Stomach smooth muscle (tissue), 2 donors: ENCODE measurements at regions not wholly inside any gene's neighbourhood (a gene's known extent, or its start where the extent isn't known, plus 50 kb on each side); places are given as distances from the start of the nearest gene placed in this dataset.

Experiments used
- H3K27ac ChIP-seq: one replicate; pipeline ENCODE4 v1.7.0; 2013; ENCODE audit warnings: mild to moderate bottlenecking, low read length, inconsistent platforms
- H3K27me3 ChIP-seq, 2 donors: one replicate each; pipeline ENCODE4 v1.7.0; 2013; ENCODE audit warnings: low read length in 2 of 2; ENCODE audit not compliant: insufficient read depth in 2 of 2, control insufficient read depth in 1 of 2
- H3K36me3 ChIP-seq, 2 donors: one replicate each; pipeline ENCODE4 v1.7.0; 2013; ENCODE audit warnings: low read length in 2 of 2; ENCODE audit not compliant: control insufficient read depth in 2 of 2, insufficient read depth in 2 of 2
- H3K4me1 ChIP-seq: one replicate; pipeline ENCODE4 v1.7.0; 2013; ENCODE audit warnings: low read length; ENCODE audit not compliant: control insufficient read depth, insufficient read depth
- H3K4me3 ChIP-seq, 2 donors: one replicate each; pipeline ENCODE4 v1.7.0; 2013; ENCODE audit warnings: low read length in 2 of 2
- H3K9ac ChIP-seq, 2 donors: one replicate each; pipeline ENCODE4 v1.7.0; 2013; ENCODE audit warnings: low read length in 2 of 2, mild to moderate bottlenecking in 1 of 2
- H3K9me3 ChIP-seq, 2 donors: one replicate each; pipeline ENCODE4 v1.7.0; 2013; ENCODE audit warnings: low read length in 2 of 2; ENCODE audit not compliant: control insufficient read depth in 2 of 2
- donor health status: healthy.
- donor health status: Pancreatic carcinoma.

DNA sequence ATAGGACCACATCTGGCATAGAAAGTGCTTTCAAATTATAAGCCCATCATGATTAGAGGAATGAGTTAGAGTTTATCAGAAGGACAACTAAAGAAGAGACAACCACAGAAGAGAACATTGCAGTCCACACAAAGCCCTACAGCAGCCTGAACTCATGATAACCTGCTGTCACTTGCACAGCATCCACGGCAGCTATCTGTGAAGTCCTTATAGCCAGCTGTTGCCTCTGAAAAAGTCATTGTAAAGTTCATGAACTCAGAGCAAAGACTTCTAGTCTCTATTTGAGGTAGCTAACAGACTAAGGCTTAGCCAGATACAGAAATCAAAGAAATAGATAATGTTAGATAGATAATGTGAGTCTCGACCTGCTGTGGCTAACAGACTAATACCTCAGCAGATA, 450.0 kb downstream of the KLF5 start:
- Histone ChIP-seq H3K4me1 (no peaks in the 10 kb centered on the region), H3K27ac (no peak overlapping the region)

DNA sequence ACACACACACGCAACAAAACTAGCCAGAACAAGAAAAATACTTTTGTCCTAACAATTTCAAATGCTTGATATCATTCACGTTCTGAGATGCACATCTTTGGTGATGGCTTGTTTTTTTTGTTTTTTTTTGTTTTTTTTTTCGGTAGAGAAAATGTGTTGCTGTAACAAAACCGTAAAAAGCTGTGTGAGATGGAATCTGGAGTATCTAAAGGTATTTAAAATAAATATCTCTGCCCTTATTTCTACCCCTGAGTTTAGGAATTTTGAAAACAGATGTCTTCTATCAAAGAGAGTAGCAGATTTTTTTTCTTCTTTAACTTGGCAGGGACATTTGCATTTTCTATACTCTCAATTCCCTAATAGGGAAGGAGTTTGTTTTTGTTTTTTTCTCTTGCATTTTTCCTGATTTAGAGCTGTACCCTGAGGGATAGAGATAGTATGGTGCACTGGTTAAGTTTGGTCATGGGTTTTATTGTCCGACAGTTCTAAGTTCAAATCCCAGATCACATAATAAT, 446.6 kb downstream of the KLF5 start:
- H3K27ac ChIP-seq, result no peak overlapping the region
- no peaks in the 10 kb centered on the region for H3K9me3 ChIP-seq
- no peak overlapping the region for H3K4me3 ChIP-seq
- H3K36me3 ChIP-seq, result no peaks in the 10 kb centered on the region
- no peak overlapping the region for H3K9ac ChIP-seq
- no peaks in the 10 kb centered on the region for H3K27me3 ChIP-seq
- H3K4me1 ChIP-seq, result no peaks in the 10 kb centered on the region

More for the DNA sequence above, 450.0 kb downstream of the KLF5 start:
- Histone ChIP-seq H3K27me3 (no peaks in the 10 kb centered on the region), H3K9me3 (no peaks in the 10 kb centered on the region), H3K9ac (no peak overlapping the region), H3K4me3 (no peak overlapping the region), H3K36me3 (no peaks in the 10 kb centered on the region)

DNA sequence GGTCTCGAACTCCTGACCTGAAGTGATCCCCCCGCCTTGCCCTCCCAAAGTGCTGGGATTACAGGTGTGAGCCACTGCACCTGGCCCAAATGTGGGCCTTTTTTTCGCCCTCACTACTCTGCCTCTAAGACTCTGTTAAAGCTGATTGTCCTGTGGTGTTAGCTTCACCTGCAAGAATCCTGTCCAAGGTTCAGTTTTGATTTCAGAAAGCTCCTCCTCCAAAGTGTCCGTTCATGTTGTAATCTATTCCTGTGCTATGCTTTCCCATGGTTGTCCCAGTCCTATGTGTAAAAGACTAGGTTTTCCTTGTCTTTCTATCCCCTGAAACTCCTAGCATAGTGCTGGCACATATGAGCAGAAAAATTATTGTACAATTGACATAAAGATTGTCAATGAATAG, 440.9 kb downstream of the KLF5 start:
- H3K4me3 ChIP-seq, result no peak overlapping the region
- H3K27me3 ChIP-seq, result no peaks in the 10 kb centered on the region
- no peak overlapping the region for H3K27ac ChIP-seq
- H3K36me3 ChIP-seq, result no peaks in the 10 kb centered on the region
- H3K4me1 ChIP-seq, result no peaks in the 10 kb centered on the region
- H3K9me3 ChIP-seq, result no peaks in the 10 kb centered on the region
- H3K9ac ChIP-seq, result no peak overlapping the region

DNA sequence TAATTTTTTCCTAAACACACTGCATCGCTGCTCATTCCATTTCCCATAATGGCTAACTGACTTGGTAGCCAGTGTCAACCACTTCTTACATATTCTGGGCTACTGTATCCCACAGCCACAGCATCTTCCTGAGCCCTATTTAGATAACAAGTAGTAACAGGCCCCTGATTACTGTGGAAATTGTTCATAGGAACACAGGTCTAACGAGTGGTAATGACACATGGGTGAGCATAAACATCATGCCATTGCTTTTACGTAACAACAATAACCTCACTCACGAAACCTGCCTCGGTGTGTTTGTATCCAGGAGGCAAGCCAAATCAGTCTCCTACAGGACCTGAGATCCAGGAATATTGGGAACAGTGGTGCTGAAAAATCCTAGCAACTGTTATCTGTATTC, 438.6 kb downstream of the KLF5 start:
- H3K9ac ChIP-seq, result no peak overlapping the region
- H3K27ac ChIP-seq, result no peak overlapping the region
- no peaks in the 10 kb centered on the region for H3K27me3 ChIP-seq
- no peaks in the 10 kb centered on the region for H3K4me1 ChIP-seq
- H3K9me3 ChIP-seq, result no peaks in the 10 kb centered on the region
- no peak overlapping the region for H3K4me3 ChIP-seq
- no peaks in the 10 kb centered on the region for H3K36me3 ChIP-seq

DNA sequence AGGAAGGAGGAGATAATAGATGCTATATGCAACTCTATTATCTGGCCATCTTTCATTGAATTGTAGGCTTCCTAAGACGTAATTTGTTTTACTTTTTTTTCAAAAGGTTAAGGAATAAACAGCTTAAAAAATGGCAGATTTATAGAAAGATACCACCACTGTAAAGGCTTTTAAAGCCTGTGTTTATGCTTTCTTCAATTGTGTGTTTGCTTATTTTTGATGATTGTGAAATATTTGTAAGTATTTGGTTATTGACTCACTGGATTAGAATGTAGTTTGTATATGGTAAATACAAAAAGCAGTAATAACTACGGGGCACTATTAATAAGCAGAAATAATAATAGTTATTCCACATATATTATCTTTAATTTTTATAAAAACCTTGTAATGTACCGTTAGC, 437.9 kb downstream of the KLF5 start:
- H3K36me3 ChIP-seq, result no peaks in the 10 kb centered on the region
- H3K27me3 ChIP-seq, result no peaks in the 10 kb centered on the region
- no peak overlapping the region for H3K4me3 ChIP-seq
- H3K4me1 ChIP-seq, result no peaks in the 10 kb centered on the region
- H3K27ac ChIP-seq, result no peak overlapping the region
- no peaks in the 10 kb centered on the region for H3K9me3 ChIP-seq
- no peak overlapping the region for H3K9ac ChIP-seq

DNA sequence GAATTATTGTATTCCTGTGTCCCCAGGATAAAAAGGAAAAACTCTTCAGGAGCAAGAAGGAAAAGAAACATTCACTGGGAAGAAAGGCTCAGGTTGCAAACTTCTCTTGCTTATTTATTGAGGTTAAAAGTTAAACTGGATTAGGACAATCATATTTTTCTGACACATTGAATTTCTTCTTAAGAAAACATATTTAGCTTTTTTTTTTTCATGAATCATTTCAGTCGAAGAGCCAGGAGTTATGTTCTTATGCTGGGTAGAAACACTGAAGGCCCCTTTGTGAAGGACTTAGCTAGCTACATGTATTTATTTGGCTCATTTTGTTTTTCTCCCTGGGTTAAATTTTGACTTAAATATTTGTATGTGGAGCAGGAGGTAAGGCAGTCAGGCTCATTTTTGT, 434.0 kb downstream of the KLF5 start:
- no peak overlapping the region for H3K27ac ChIP-seq
- no peak overlapping the region for H3K4me3 ChIP-seq
- H3K36me3 ChIP-seq, result no peaks in the 10 kb centered on the region
- H3K4me1 ChIP-seq, result no peaks in the 10 kb centered on the region
- no peaks in the 10 kb centered on the region for H3K9me3 ChIP-seq
- H3K27me3 ChIP-seq, result no peaks in the 10 kb centered on the region
- H3K9ac ChIP-seq, result no peak overlapping the region

DNA sequence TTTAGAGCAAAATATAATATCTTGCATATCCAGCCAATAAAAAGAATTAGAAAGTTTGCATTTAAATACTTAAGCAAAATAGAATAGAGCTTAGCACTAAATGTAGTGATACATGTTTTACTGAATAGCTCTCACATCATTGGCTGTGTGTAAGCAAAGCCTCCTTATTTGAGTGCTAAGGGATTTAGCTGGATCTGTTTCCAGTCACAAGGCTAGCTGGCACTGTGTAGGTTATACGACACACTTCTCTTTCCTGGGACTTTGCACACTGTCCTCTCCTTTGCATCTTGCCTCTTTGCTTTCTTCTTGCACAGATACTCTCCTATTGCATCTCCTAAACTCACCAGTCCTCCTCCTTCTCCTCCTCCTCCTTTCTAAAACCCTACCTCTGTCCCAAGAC, 423.8 kb downstream of the KLF5 start:
- Histone ChIP-seq H3K27me3 (no peaks in the 10 kb centered on the region), H3K27ac (no peak overlapping the region), H3K4me3 (no peak overlapping the region), H3K36me3 (no peaks in the 10 kb centered on the region), H3K4me1 (no peaks in the 10 kb centered on the region), H3K9me3 (no peaks in the 10 kb centered on the region), H3K9ac (no peak overlapping the region)

DNA sequence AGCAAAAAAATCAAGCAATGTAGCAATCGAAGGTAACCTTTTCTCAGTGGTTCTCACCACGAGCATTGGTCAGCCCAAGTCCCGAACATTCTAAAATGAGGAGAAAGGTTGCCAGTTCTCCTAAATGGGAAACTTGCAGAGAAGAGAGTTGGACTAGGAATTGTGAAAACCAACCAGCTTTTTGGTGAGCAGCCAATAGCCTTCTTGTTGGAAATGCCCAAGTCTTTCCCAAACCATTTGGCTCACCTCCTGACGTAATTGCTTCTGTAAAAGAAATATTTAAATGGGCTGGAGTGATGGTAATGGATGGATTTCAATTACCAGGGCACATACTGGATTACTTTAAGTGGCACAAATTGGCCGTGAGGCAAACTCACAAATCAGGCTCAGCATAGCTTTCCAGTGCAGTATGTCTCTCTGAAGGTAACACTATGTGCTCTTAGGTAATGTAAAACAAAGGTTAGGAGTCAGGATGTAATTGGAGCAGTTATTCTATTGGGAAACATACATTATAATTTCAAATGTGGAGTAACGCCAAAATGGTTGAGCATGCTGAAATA, 423.2 kb downstream of the KLF5 start:
- Histone ChIP-seq H3K36me3 (no peaks in the 10 kb centered on the region), H3K9ac (no peak overlapping the region), H3K27ac (no peak overlapping the region), H3K4me3 (no peak overlapping the region), H3K4me1 (no peaks in the 10 kb centered on the region), H3K27me3 (no peaks in the 10 kb centered on the region), H3K9me3 (no peaks in the 10 kb centered on the region)

DNA sequence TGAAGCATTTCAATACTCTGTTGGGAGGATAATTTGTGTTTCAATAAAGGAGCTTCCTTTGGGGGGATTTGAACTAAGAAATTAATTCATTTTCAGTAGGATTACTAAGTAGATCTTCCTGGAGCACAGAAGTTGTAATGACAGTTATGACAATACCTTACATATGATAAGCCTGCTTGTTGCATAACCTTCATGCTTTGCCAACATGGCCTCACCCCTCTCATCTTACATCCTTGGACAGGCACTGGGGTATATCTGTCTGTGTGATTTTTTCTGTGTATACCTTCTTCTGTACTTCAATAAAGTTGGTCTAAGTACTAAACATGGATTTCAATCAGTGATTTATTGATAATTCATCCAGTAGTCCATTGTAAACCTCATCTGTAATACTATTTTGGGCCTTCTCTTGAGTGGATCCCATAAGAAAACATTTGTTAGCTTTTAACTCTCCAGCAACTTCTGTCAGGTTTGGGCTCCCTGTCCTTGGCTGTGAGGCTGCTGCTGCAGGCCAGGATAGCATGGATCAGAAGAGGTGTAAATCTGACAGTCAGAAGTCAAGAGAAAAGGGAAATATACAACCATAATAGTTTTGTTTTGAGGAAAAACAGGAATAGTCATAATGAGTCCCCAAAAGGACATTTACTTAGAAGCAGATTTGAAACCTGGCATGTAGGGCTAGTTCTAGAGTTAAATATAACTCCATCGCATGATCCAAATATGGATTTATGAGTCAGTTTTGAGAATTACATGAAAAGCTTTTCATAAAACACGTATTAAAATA, 422.2 kb downstream of the KLF5 start:
- no peaks in the 10 kb centered on the region for H3K27me3 ChIP-seq
- no peaks in the 10 kb centered on the region for H3K4me1 ChIP-seq
- no peaks in the 10 kb centered on the region for H3K36me3 ChIP-seq
- H3K27ac ChIP-seq, result no peak overlapping the region
- H3K9ac ChIP-seq, result no peak overlapping the region
- H3K4me3 ChIP-seq, result no peak overlapping the region
- H3K9me3 ChIP-seq, result no peaks in the 10 kb centered on the region

DNA sequence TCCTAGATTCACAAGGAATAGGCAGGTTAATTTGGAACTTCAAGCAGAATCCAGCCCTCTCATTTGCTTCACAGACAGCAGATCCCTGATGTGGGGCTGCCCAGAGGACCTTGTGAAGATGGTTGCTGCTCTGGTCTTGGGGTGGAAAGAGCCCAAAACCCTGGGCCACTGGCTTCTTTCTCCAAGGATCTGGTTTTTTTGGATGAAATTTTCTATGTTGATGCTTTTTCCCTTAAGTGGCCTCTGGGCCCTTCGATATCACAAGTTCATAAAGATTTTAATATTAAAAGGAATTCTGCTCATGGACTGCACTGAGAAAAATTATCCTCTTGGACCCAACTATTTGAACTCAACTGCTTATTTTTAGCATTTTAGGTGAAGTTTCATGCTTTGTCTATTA, 421.1 kb downstream of the KLF5 start:
- no peaks in the 10 kb centered on the region for H3K36me3 ChIP-seq
- no peaks in the 10 kb centered on the region for H3K4me1 ChIP-seq
- no peaks in the 10 kb centered on the region for H3K27me3 ChIP-seq
- no peak overlapping the region for H3K4me3 ChIP-seq
- H3K9ac ChIP-seq, result no peak overlapping the region
- no peaks in the 10 kb centered on the region for H3K9me3 ChIP-seq
- H3K27ac ChIP-seq, result no peak overlapping the region

DNA sequence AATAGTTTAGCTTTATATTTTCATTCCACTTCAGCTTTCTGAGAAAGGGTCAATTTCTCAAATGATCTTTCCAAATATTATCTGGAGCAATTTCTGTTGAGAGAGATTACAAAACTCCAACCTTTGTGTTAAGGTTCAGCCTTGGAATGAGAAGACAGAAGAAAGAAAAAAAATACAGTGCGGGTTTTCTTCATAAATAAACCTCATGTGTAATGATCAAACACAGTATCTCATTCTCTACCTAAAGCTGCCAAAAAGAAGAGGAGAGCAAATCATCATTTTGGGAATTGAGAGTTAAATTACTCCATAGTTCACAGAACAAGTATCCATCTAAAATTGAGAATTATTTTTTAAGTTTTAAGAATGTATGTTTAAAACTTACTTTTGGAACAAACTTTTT, 420.5 kb downstream of the KLF5 start:
- Histone ChIP-seq H3K27me3 (no peaks in the 10 kb centered on the region), H3K4me3 (no peak overlapping the region), H3K36me3 (no peaks in the 10 kb centered on the region), H3K9me3 (no peaks in the 10 kb centered on the region), H3K4me1 (no peaks in the 10 kb centered on the region), H3K9ac (no peak overlapping the region), H3K27ac (no peak overlapping the region)
